Stimulated activated naive CD4-positive, alpha-beta T cell treated with Interleukin-2 at 50 U/mL for 16 hours (primary cell): ENCODE measurements at regions not wholly inside any gene's neighbourhood (a gene's known extent, or its start where the extent isn't known, plus 50 kb on each side); places are given as distances from the start of the nearest gene placed in this dataset.

Experiments used
- DNase-seq: peaks from one replicate; lab custom pipeline; 2025; lab: John Stamatoyannopoulos, UW

DNA sequence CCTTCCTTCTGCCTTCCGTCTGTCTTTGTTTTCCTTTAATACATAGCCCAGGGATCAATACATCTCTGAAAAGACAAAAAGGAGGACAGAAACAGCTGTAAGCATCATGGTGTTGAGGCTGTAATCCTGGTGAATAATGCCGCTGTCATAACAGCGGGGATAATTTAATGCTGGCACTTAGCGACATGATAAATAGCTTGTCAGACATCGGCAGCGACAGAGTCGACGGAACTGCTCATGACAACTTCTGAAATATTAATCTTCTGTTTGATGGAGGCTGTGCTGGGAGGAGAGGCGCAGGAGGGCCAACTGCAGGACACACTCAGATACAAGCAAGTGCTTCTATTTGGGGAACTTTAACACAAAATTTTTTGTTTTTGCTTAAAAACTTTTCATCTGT lies 602.2 kb downstream of the GALR1 start:
- DNase-seq, result no peak

- DNase-seq, result no peak
Observed at GRCh38 chr18:77853859-77854258, 604.2 kb downstream of the GALR1 start.

- DNase-seq, result no peak
Observed at GRCh38 chr18:77857678-77858655, 608.3 kb downstream of the GALR1 start.

DNA sequence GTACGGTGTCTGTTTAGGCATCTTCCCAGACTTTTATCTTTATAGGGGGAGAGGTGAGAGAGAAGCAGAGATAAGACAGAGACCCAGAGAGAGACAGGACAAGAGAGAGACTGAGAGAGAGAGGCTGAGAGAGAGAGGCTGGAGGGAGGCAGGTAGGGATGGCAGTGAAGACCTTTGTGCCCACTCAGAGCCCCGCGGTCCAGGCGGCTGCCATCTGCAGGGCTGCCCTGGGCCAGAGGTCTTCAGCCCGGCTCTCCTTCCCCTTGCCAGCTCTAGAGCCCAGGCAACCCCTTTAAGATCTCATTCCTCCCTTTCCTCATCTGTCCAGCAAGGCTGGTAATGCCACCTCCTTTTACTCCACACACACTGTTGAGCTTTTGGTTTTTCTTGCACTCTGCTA lies 610.0 kb downstream of the GALR1 start:
- DNase-seq, result no peak

DNA sequence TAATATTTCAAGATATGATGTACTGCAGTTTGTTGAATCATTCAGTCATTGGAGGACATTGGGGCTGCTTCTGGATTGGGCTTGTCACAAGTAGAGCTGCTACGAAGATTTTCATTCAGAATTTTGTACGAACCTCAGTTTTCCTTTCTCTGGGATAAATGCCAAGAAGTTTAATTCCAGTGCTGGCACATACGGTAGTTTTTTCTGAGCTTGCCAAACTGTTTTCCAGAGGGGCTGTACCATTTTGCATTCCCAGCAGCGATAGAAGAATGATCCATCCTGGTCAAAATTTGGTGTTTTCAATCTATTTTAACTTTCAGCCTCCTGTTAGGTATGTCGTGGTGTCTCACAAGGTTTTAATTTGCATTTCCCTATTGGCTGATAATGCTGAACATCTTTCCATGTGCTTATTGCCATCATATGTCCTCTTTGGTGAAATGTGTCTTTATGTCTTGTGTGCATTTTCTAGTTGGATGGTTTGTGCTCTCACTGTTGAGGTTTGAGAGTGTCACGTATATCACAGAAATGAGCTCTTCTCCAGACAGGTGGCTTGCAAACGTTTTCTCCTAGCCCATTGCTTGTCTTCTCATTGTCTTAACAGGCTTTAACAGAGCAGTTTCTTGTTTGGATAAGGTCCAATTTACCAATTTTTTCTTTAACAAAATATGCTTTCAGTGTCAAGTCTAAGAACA lies 612.6 kb downstream of the GALR1 start:
- DNase-seq, result no peak

DNA sequence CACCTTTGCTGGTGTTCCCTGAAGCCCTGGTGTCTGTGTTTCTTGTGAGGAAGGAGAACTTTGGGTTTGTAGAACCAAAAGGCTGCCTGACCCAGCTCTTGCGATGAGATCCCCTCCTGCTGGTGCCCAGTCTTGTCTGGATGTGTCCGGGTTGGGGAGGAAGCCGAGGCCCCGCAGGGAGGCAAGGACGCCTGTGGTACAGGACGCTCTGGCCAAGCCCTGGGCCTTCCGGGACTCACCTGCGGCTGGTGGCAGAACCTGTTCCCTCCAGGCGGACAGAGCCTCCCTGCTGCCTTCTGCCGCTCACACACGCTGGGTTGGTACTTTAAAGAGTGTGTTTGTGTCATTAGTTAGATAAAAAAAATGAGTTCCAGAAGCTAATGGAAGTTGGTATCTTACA lies 616.2 kb downstream of the GALR1 start:
- DNase-seq, result no peak

GRCh38 chr18:77866351-77866750 lies 616.7 kb downstream of the GALR1 start:
- no peak for DNase-seq

GRCh38 chr18:77870199-77870598 lies 620.6 kb downstream of the GALR1 start:
- DNase-seq, result no peak

GRCh38 chr18:77870894-77871293 lies 621.2 kb downstream of the GALR1 start:
- DNase-seq, result no peak

GRCh38 chr18:77872166-77872565 lies 622.5 kb downstream of the GALR1 start:
- no peak for DNase-seq

- no peak for DNase-seq
Observed at GRCh38 chr18:77876319-77876865, 626.7 kb downstream of the GALR1 start.

GRCh38 chr18:77879829-77880228 lies 630.2 kb downstream of the GALR1 start:
- no peak for DNase-seq

GRCh38 chr18:77884454-77884853 lies 634.8 kb downstream of the GALR1 start:
- no peak for DNase-seq

DNA sequence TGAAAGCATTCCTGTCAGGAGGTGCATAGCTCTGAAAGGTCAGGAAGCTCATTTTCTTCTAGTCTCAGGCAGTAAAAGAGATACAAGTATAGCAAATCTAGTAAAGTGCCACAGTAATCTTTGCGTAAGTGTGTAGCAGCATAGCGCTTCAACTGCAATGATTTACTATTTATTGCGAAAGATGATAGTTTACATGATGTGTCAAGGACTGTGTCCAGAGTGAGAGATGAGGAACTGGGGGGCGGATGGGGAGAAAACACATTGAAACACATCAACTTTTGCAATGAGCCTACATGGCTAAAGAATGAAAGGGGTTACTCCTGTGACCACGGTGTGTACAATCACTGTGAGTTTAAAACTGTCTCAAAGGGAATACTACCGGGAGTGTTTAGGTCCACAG lies 644.4 kb downstream of the GALR1 start:
- DNase-seq, result no peak

DNA sequence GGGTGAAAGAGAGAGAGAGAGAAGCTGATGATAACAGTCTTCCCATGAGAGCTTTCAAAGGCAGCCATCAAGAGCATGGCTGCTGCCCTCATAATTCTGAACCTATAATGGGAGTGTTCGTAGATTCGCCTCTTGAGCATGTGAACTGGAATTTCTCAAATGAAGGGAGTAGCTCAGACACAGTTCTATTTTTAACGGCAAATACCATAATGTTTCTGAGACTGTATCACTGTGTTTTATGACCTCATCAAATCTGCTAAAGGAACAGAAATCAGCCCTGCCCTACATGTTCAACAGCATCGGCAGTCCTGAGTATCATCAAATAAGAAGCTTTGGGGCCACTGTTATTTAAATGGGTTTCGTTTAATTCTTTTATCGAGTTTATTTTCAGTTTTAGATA lies 645.6 kb downstream of the GALR1 start:
- DNase-seq, result no peak

DNA sequence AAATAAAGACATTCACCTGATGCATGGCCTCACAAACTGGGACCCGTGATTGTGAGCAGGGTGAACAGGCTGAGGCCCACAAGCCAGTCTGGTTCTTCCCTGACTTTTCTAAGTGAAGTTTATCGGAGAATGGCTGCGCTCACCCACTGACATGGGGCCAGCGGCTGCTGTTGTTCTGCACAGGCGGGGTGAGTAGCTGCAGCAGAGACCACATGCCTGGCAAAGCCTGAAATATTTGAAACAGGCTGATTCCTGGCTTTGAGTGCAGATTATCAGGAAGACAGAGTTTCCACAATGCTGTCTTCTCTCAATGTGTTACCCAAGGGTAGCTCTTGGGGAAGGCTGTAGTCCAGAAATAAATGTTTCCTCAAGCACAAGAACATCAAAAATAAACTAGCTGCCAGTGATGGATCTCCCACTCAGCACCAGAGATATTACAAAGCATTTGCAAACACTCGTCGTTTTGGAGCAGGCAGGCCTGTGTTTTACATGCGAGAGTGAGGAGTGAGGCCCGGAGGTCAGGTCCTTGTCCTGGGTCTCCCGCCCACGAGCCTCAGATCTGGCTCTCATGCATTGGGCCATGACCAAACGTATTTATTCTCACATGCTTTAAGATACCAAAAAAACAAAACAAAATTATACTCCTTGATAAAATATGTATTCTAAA lies 647.1 kb downstream of the GALR1 start:
- DNase-seq, result no peak

DNA sequence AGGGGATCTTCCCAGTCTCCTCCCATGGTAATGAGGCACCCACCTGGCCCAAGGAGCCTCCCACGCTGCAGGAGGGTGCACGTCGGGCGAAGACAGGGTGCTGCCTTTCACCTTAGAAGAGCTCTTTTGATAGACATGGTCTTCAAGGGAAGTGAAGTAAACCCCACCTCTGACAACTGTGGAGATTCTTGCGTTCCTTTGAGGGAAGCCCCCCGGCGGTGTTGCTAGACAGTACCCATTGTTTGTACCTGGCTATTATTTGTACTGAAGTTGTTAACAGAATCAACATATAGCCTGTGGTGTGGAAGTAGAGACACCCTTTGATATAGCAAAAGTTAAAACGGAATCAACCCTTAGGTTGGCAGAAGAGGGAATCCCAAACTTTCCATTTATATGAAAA lies 648.0 kb downstream of the GALR1 start:
- DNase-seq, result no peak

DNA sequence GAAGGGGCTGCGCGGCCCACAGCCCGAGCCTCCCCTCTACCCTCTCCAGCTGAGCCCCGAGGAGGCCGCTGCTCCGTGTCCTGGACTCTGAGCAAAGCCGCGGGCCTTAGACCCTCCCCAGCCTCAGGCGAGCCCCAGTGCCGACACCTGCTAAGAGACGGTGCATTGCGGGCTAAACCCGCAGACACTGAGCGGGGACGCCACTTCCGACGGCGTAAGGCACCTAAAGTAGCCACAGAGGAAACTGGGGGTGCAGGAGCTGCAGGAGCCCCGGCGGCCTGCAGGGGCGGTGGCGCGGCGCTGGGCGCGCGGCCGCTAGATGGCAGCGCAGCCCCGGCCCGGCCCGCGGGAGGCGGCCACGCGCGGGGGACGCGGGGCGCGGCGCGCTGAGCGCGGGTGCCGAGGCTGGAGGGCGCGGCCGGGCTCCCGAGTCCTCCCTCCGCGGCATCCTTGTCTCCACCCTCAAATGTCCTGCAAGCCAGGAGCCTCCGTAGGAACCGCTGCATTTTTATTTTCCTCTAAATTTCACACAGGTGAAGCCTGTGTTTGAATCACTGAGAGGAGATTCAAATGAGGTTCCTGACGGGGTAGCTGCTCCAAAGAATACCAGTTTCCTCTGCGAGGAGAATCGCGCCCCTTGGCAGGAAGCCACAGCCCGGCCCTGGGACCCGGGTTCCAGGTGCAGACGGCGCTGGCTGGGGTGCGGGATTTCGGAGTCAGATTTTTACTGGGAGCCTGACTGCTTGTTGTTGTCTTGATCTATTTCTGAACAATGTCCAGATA lies 650.5 kb downstream of the GALR1 start:
- peak; percentile 39 for DNase-seq

GRCh38 chr18:77905011-77905410 lies 655.4 kb downstream of the GALR1 start:
- no peak for DNase-seq

DNA sequence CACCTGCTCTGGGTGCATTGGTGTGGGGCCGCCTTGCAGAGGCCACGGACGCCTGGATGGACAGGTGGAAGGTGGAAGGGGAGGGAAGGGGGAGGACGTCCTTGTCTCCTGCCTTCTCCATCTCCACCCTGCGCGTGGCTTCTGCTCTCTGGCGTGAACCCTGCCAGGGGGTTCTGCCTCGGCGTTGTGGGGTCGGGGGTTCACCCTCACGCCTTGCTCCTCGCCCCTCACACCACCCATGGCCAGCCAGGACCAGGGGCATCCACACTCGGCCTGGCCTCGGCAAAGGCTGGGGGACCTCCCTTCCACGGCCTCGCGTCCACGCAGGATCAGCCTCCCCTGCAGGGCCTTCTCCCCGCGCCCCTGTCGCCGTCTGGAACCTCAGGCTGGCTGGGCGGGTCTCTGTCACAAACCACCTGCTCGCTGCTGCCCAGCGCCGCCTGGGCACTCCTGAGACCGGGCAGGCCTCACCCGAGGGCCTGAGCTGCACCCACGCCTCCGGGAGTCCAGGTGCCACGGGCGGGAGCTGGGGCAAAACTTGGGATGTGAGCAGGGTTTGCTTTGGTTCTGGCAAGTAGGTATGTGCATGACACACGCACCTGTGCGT lies 655.9 kb downstream of the GALR1 start:
- DNase-seq, result no peak
